Testis (tissue), 2 donors: ENCODE measurements at regions not wholly inside any gene's neighbourhood (a gene's known extent, or its start where the extent isn't known, plus 50 kb on each side); places are given as distances from the start of the nearest gene placed in this dataset.

Experiments used
- DNase-seq: peaks from one replicate; pipeline ENCODE4 v3.0.0-alpha.2; 2019
- H3K27ac ChIP-seq, 2 donors: fragments of 200-600 bp; sonication (generic); one replicate each; pipeline ENCODE4 v1.5.1; 2019
- H3K27me3 ChIP-seq: fragments of 200-600 bp; sonication (generic); one replicate; pipeline ENCODE4 v1.5.1; 2019
- H3K36me3 ChIP-seq: fragments of 200-600 bp; sonication (generic); one replicate; pipeline ENCODE4 v1.5.1; 2017; ENCODE audit warnings: low read depth; ENCODE audit errors: missing control alignments
- H3K4me1 ChIP-seq: fragments of 200-600 bp; sonication (generic); one replicate; pipeline ENCODE4 v1.5.1; 2019
- H3K4me3 ChIP-seq, 2 donors: fragments of 200-600 bp; sonication (generic); one replicate each; pipeline ENCODE4 v1.5.1; 2017 to 2019
- H3K9me3 ChIP-seq: fragments of 200-600 bp; sonication (generic); one replicate; pipeline ENCODE4 v1.5.1; 2017
- POLR2A ChIP-seq: fragments of 450-650 bp; IDR thresholded peaks from one replicate; pipeline ENCODE4 v1.6.1; 2017; ENCODE audit warnings: antibody characterized with exemption, mild to moderate bottlenecking, moderate library complexity
- WGBS, 2 donors: methylation state at CpG; one replicate each; pipeline ENCODE4 v1.1.5; 2018; 5-methylcytosine and 5-hydroxymethylcytosine counted together
- intact Hi-C: fragments of 100-400 bp; cut with DNase I; formaldehyde crosslinking; loops from one replicate; pipeline ENCODE4 v1.15.1; 2023; ENCODE audit warnings: low total_unique reads
- TF ChIP-seq, protein P1 (sequence below), 3 experiments: fragments of 450-650 bp in 2 of 3; fragments of 200-600 bp in 1 of 3; sonication (generic) in 1 of 3; IDR thresholded peaks; one replicate each; pipeline ENCODE4 v1.5.1; 2016 to 2019; ENCODE audit warnings: antibody characterized with exemption in 3 of 3, mild to moderate bottlenecking in 2 of 3, moderate library complexity in 1 of 3

DNA sequence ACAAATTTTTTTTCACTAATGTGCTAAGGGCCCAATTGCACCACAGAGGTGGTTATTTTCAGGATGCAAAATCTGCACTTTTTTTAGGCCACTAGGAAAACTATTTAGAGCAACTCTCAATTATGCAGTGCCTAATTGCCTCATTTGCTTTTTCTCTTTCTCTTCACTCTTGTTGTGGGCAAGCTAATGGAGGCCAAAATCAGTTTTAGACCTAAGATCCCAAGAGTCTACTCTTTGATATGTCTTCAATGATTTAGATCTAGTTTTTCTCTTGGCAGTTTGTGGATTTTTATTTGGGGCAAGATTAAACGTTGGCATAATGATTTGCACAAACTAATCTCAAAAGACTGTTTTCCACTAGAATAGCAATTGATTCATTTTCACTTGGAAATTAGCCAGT is 1996.9 kb downstream of the LRRC4C start:
- H3K4me1 ChIP-seq: no peaks in the 10 kb centered on the region
- intact Hi-C loops: no loop called here
- TF ChIP-seq, protein P1, sequence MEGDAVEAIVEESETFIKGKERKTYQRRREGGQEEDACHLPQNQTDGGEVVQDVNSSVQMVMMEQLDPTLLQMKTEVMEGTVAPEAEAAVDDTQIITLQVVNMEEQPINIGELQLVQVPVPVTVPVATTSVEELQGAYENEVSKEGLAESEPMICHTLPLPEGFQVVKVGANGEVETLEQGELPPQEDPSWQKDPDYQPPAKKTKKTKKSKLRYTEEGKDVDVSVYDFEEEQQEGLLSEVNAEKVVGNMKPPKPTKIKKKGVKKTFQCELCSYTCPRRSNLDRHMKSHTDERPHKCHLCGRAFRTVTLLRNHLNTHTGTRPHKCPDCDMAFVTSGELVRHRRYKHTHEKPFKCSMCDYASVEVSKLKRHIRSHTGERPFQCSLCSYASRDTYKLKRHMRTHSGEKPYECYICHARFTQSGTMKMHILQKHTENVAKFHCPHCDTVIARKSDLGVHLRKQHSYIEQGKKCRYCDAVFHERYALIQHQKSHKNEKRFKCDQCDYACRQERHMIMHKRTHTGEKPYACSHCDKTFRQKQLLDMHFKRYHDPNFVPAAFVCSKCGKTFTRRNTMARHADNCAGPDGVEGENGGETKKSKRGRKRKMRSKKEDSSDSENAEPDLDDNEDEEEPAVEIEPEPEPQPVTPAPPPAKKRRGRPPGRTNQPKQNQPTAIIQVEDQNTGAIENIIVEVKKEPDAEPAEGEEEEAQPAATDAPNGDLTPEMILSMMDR (IDR thresholded peaks at IDR 0.05): no peak
- TF ChIP-seq POLR2A: no peak
- 21 to 27% methylated on average over 1 of the region's 1 CpG for WGBS, 2 donors
- DNase-seq: no peak
- no peaks in the 10 kb centered on the region for H3K36me3 ChIP-seq
- H3K9me3 ChIP-seq: no peaks in the 10 kb centered on the region
- no peaks in the 10 kb centered on the region for H3K27me3 ChIP-seq
- H3K4me3 ChIP-seq: no peak overlapping the region
- no peak overlapping the region for H3K27ac ChIP-seq

DNA sequence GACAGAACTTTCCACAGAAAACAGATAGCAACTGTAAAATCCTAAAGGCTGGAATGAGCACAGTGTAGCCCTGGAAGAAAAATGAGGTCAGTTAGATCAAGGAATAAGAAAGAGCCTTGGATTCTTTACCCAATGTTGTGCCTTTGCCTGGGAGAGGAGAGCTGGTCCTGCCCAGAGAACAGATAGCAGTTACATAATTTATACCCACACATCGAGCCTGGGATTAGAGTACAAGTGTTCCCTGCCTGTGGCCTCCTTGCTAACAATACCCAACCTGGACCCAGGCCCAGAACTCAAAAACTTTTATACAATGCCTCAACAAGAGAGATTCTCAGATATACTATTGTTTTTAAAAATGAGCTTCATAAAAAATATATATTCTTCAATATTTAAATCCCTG is 1998.4 kb downstream of the LRRC4C start:
- Histone ChIP-seq H3K36me3 (no peaks in the 10 kb centered on the region), H3K9me3 (no peaks in the 10 kb centered on the region), H3K27ac (no peak overlapping the region), H3K27me3 (no peaks in the 10 kb centered on the region), H3K4me3 (no peak overlapping the region), H3K4me1 (no peaks in the 10 kb centered on the region)
- TF ChIP-seq, protein P1 (IDR thresholded peaks at IDR 0.05): no peak
- TF ChIP-seq POLR2A: no peak
- DNase-seq: no peak
- intact Hi-C loops: no loop called here
- 17 to 20% methylated on average over 1 of the region's 1 CpG for WGBS, 2 donors

DNA sequence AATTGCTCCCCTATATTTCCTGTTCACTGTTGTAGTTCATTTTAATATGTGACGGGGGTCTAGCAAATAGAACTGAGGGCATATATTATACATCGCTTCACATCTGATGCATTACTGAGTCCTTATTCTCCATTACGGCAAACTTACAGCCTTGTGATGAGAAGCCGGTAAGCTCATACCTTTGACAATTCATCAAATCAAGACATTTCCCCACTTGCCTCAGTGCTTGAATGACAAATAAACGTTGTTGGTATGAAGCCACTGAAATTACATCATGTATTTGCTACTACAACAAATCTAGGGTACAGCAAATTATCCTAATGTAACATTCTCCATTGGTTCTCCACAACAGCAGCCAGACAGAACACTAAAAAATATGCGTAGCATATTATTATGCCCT is 1999.8 kb downstream of the LRRC4C start:
- H3K9me3 ChIP-seq: no peaks in the 10 kb centered on the region
- H3K27me3 ChIP-seq: no peaks in the 10 kb centered on the region
- 88% methylated on average over 6 of the region's 6 CpGs for WGBS, 2 donors
- intact Hi-C loops: no loop called here
- H3K4me3 ChIP-seq: no peak overlapping the region
- no peak for DNase-seq
- H3K4me1 ChIP-seq: no peaks in the 10 kb centered on the region
- no peaks in the 10 kb centered on the region for H3K36me3 ChIP-seq
- H3K27ac ChIP-seq: no peak overlapping the region
- TF ChIP-seq, protein P1 (IDR thresholded peaks at IDR 0.05): no peak
- TF ChIP-seq POLR2A: no peak

DNA sequence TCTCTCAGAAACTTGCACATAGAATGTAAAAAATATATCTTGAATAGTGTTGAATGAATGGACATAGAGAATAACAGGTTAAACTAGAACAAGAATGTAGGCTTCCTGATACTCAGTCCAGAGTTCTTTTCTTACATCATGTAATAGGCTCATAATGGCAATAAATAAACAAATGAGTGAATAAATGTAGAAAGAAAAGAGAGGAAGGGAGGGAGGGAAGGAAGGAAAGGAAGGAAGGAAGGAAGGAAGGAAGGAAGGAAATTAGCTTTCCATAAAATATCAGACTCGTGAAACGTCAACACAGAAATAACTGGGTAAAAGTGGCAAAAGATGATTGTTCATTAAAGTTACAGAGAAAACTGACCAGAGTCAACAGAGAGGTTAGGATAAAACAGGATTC is 2001.0 kb downstream of the LRRC4C start:
- 60 to 79% methylated on average over 2 of the region's 2 CpGs for WGBS, 2 donors
- Histone ChIP-seq H3K4me3 (no peak overlapping the region), H3K36me3 (no peaks in the 10 kb centered on the region), H3K4me1 (no peaks in the 10 kb centered on the region), H3K27ac (no peak overlapping the region), H3K9me3 (no peaks in the 10 kb centered on the region), H3K27me3 (no peaks in the 10 kb centered on the region)
- TF ChIP-seq, protein P1 (IDR thresholded peaks at IDR 0.05): no peak
- TF ChIP-seq POLR2A: no peak
- intact Hi-C loops: no loop called here
- DNase-seq: no peak

GRCh38 chr11:39443424-39444022 is 2015.9 kb downstream of the LRRC4C start:
- Histone ChIP-seq H3K4me1 (no peaks in the 10 kb centered on the region), H3K27me3 (no peaks in the 10 kb centered on the region)
- intact Hi-C loops: no loop called here

More at GRCh38 chr11:39443424-39444022, 2015.9 kb downstream of the LRRC4C start:
- no peak for DNase-seq
- H3K4me3 ChIP-seq: no peak overlapping the region
- TF ChIP-seq, protein P1 (IDR thresholded peaks at IDR 0.05): no peak
- TF ChIP-seq POLR2A: no peak
- no peak overlapping the region for H3K27ac ChIP-seq
- no peaks in the 10 kb centered on the region for H3K9me3 ChIP-seq
- no peaks in the 10 kb centered on the region for H3K36me3 ChIP-seq
